Uterus (tissue), 3 donors: ENCODE measurements at regions not wholly inside any gene's neighbourhood (a gene's known extent, or its start where the extent isn't known, plus 50 kb on each side); places are given as distances from the start of the nearest gene placed in this dataset.

Experiments used
- DNase-seq, 2 donors: peaks; one replicate each; pipeline ENCODE4 v3.0.0-alpha.2; 2019 to 2020
- H3K27ac ChIP-seq, 2 donors: fragments of 200-600 bp; sonication (generic); 1 replicate in 1 of 2; 2 replicates in 1 of 2; pipeline ENCODE4 v1.5.1; 2016 to 2018
- H3K27me3 ChIP-seq, 2 donors: fragments of 200-600 bp; sonication (generic); one replicate each; pipeline ENCODE4 v1.5.1; 2018 to 2019; ENCODE audit warnings: control low read depth in 1 of 2
- H3K36me3 ChIP-seq, 2 donors: fragments of 200-600 bp; sonication (generic); one replicate each; pipeline ENCODE4 v1.5.1; 2019; ENCODE audit warnings: control low read depth in 1 of 2
- H3K4me1 ChIP-seq, 2 donors: fragments of 200-600 bp; sonication (generic); one replicate each; pipeline ENCODE4 v1.5.1; 2018 to 2019; ENCODE audit warnings: control low read depth in 1 of 2
- H3K4me3 ChIP-seq, 2 donors: fragments of 200-600 bp; sonication (generic); 1 replicate in 1 of 2; 2 replicates in 1 of 2; pipeline ENCODE4 v1.5.1; 2018 to 2019; ENCODE audit warnings: mild to moderate bottlenecking in 1 of 2
- H3K9me3 ChIP-seq, 2 donors: fragments of 200-600 bp; sonication (generic); one replicate each; pipeline ENCODE4 v1.5.1; 2019; ENCODE audit warnings: control low read depth in 1 of 2
- CTCF ChIP-seq, 4 experiments: fragments of 200-600 bp in 2 of 4; fragments of 450-650 bp in 2 of 4; sonication (generic) in 2 of 4; IDR thresholded peaks; one replicate each; pipeline ENCODE4 v1.5.1; 2016 to 2019; ENCODE audit warnings: antibody characterized with exemption in 4 of 4, mild to moderate bottlenecking in 2 of 4, moderate library complexity in 1 of 4
- POLR2A ChIP-seq, 2 donors: fragments of 450-650 bp; IDR thresholded peaks; one replicate each; pipeline ENCODE4 v1.6.1; 2016; ENCODE audit warnings: antibody characterized with exemption in 2 of 2, mild to moderate bottlenecking in 1 of 2, moderate library complexity in 1 of 2
- intact Hi-C: fragments of 100-400 bp; cut with DNase I; formaldehyde crosslinking; loops from one replicate; pipeline ENCODE4 v1.15.1; 2023; ENCODE audit warnings: low total_unique reads
- donor health status: DM: yes; HTN: yes; CAD: no.

- H3K4me3 ChIP-seq = no peak overlapping the region
- no peaks in the 10 kb centered on the region for H3K4me1 ChIP-seq
- no peaks in the 10 kb centered on the region for H3K27me3 ChIP-seq
- DNase-seq = no peak
- H3K36me3 ChIP-seq = no peaks in the 10 kb centered on the region
- no peaks in the 10 kb centered on the region for H3K9me3 ChIP-seq
- no peak for TF ChIP-seq POLR2A (IDR thresholded peaks at IDR 0.05)
- no peak for TF ChIP-seq CTCF (IDR thresholded peaks at IDR 0.05)
- no peak overlapping the region for H3K27ac ChIP-seq
- intact Hi-C loops = no loop called here
Observed at GRCh38 chr18:1104181-1104881, 199.7 kb downstream of the ADCYAP1 start.

GRCh38 chr18:1124495-1124894 lies 219.8 kb downstream of the ADCYAP1 start:
- no peak for DNase-seq
- no peaks in the 10 kb centered on the region for H3K36me3 ChIP-seq
- H3K27me3 ChIP-seq = no peaks in the 10 kb centered on the region
- no peak overlapping the region for H3K4me3 ChIP-seq
- TF ChIP-seq CTCF (IDR thresholded peaks at IDR 0.05) (no peak), POLR2A (IDR thresholded peaks at IDR 0.05) (no peak)
- no peaks in the 10 kb centered on the region for H3K9me3 ChIP-seq
- H3K4me1 ChIP-seq = no peaks in the 10 kb centered on the region
- intact Hi-C loops = no loop called here
- H3K27ac ChIP-seq = no peak overlapping the region

DNA sequence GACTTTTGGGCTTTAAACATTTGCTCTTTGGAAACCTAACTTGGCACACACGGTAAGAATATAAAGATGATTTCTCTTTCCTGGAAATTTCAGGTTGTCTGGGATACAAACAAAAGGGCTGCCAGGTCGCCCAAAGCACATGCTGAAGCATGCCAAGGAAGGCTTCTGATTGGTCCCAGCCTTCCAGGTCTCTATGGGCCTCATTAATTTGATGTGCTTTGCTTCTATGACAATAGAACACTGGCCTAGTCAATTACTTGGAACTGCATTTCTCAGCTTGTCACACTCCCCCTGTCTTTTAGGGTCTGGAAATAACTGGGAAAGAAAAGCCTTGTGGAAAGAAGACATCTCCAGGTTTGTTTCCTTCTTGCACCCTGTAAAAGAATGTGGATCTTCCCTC lies 228.9 kb downstream of the ADCYAP1 start:
- H3K9me3 ChIP-seq = no peaks in the 10 kb centered on the region
- H3K4me1 ChIP-seq = no peaks in the 10 kb centered on the region
- no peak overlapping the region for H3K4me3 ChIP-seq
- TF ChIP-seq POLR2A (IDR thresholded peaks at IDR 0.05) (no peak), CTCF (IDR thresholded peaks at IDR 0.05) (no peak)
- no peak for DNase-seq
- no peak overlapping the region for H3K27ac ChIP-seq
- no peaks in the 10 kb centered on the region for H3K27me3 ChIP-seq
- intact Hi-C loops = no loop called here
- H3K36me3 ChIP-seq = no peaks in the 10 kb centered on the region

- no peak for TF ChIP-seq CTCF (IDR thresholded peaks at IDR 0.05)
- TF ChIP-seq POLR2A (IDR thresholded peaks at IDR 0.05) = no peak
- intact Hi-C loops = no loop called here
- Histone ChIP-seq H3K27ac (no peak overlapping the region), H3K27me3 (no peaks in the 10 kb centered on the region), H3K36me3 (no peaks in the 10 kb centered on the region), H3K9me3 (no peaks in the 10 kb centered on the region), H3K4me1 (no peaks in the 10 kb centered on the region), H3K4me3 (no peak overlapping the region)
- DNase-seq = no peak
Observed at GRCh38 chr18:1147730-1148129, 243.1 kb downstream of the ADCYAP1 start.

DNA sequence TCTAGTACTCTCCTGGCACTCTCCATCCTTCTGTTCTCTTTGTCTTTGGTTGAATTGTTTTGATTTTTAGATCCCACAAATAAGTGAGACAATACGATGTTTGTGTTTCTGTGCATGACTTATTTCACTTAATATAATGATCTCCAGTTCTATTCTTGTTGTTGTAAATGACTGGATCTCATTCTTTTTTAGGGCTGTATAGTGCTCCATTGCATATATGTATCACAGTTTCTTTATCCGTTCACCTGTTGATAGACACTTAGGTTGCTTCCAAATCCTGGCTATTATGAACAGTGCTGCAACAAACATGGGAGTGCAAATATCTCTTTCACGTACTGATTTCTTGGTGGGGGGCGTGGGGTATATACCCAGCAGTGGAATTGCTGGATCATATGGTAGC lies 245.0 kb downstream of the ADCYAP1 start:
- Histone ChIP-seq H3K4me1 (no peaks in the 10 kb centered on the region), H3K4me3 (no peak overlapping the region), H3K36me3 (no peaks in the 10 kb centered on the region), H3K9me3 (no peaks in the 10 kb centered on the region), H3K27me3 (no peaks in the 10 kb centered on the region), H3K27ac (no peak overlapping the region)
- TF ChIP-seq POLR2A (IDR thresholded peaks at IDR 0.05) (no peak), CTCF (IDR thresholded peaks at IDR 0.05) (no peak)
- no peak for DNase-seq
- intact Hi-C loops = no loop called here
